GM23248 (cell line): ENCODE measurements at regions not wholly inside any gene's neighbourhood (a gene's known extent, or its start where the extent isn't known, plus 50 kb on each side); places are given as distances from the start of the nearest gene placed in this dataset.

Source experiments
- EZH2 ChIP-seq: fragments of 200-600 bp; sonication (generic); IDR thresholded peaks from 2 replicates; pipeline ENCODE4 v1.6.1; 2018; ENCODE audit warnings: antibody characterized with exemption, mild to moderate bottlenecking; ENCODE audit not compliant: insufficient read depth, poor library complexity, severe bottlenecking
- EZH2phosphoT487 ChIP-seq: fragments of 200-600 bp; sonication (generic); IDR thresholded peaks from 2 replicates; pipeline ENCODE4 v1.6.1; 2018; ENCODE audit warnings: antibody characterized with exemption, moderate library complexity, mild to moderate bottlenecking, low read depth; ENCODE audit not compliant: insufficient read depth

DNA sequence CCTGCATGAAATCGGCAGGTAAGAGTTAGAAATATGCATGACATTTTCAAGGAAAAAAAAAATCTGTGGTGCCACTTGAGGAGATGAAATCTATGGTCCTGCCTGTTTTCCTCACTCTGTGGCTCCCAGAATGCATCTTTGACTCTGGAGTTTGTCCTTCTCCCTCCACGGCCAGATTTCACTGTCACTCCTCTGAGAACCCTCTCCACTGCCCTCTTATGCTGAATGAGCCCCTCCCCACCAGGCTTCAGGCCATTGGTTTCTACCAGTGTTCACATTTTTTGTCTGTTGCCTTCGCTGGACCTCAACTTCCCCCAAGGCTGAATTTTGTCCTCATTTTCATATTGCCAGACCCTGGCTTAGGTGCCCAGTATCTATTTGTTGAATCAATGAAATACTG, 235.0 kb downstream of the ZIC5 start:
- no peak for TF ChIP-seq EZH2
- no peak for TF ChIP-seq EZH2phosphoT487
